ENCODE measurements at regions not wholly inside any gene's neighbourhood (a gene's known extent, or its start where the extent isn't known, plus 50 kb on each side); places are given as distances from the start of the nearest gene placed in this dataset.

GRCh38 chr1:29525941-29526340, 289.6 kb downstream of the PTPRU start:
- TF ChIP-seq CTCF (IDR thresholded peaks at IDR 0.05) (no peak), EP300 (IDR thresholded peaks at IDR 0.05) (no peak)

Measured in upper lobe of left lung (tissue), 4 donors.